Chondrocyte (in vitro differentiated cells): ENCODE measurements at regions not wholly inside any gene's neighbourhood (a gene's known extent, or its start where the extent isn't known, plus 50 kb on each side); places are given as distances from the start of the nearest gene placed in this dataset.
"Not testable (repeated sequence)": the region's sequence is repeated elsewhere in the genome, so short reads cannot be mapped to it uniquely, and the experiment has no call there.

ENCODE experiments used
- DNase-seq: peaks from one replicate; pipeline ENCODE4 v3.0.0; 2021; ENCODE audit warnings: mixed read lengths, low spot score
- H3K27ac Mint-ChIP-seq: one replicate; pipeline ENCODE4 v1.8.0; 2021; ENCODE audit warnings: mild to moderate bottlenecking, moderate library complexity, mixed read lengths; ENCODE audit not compliant: unreplicated experiment
- H3K27me3 Mint-ChIP-seq: 2 replicates; pipeline ENCODE4 v1.8.0; 2021; ENCODE audit warnings: low read depth, mixed read lengths
- H3K36me3 Mint-ChIP-seq: 2 replicates; pipeline ENCODE4 v1.8.0; 2021; ENCODE audit warnings: low read depth, mixed read lengths
- H3K4me1 Mint-ChIP-seq: 2 replicates; pipeline ENCODE4 v1.8.0; 2021; ENCODE audit warnings: low read depth, mild to moderate bottlenecking, mixed read lengths
- H3K4me3 Mint-ChIP-seq: one replicate; pipeline ENCODE4 v1.8.0; 2021; ENCODE audit warnings: mild to moderate bottlenecking, moderate library complexity, mixed read lengths; ENCODE audit not compliant: unreplicated experiment
- H3K9me3 Mint-ChIP-seq: 2 replicates; pipeline ENCODE4 v1.8.0; 2021; ENCODE audit warnings: low read depth, mixed read lengths
- TF ChIP-seq, protein P1 (sequence below): fragments of 200-600 bp; sonication (generic); IDR thresholded peaks from 2 replicates; pipeline ENCODE4 v1.5.0; 2021; ENCODE audit warnings: antibody characterized with exemption, mild to moderate bottlenecking, moderate library complexity

DNA sequence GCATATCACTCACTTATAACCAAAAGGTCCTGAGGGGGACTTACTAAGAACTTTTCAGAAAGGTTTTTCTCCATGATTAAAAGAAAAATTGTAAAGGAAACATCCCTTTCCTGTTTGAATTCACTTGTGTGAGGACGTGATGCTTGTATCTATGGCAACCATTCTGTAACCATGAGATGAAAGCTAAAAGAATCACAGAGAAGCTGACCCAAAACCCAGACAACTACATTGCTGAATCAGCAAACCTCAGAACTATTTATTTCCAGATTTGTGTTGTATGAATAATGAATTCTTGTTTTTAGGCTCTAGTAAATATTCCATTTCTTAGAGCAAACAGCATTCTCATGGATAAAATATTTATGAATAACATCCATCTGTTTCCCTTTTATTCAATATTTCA, 91.2 kb downstream of the RCHY1 start:
- no peak overlapping the region for H3K27ac Mint-ChIP-seq
- H3K4me3 Mint-ChIP-seq, result no peak overlapping the region
- no peaks in the 10 kb centered on the region for H3K4me1 Mint-ChIP-seq
- no peaks in the 10 kb centered on the region for H3K36me3 Mint-ChIP-seq
- peaks cover 6% of the 10 kb centered on the region for H3K9me3 Mint-ChIP-seq
- DNase-seq, result no peak
- peaks cover 2% of the 10 kb centered on the region for H3K27me3 Mint-ChIP-seq
- TF ChIP-seq, protein P1, sequence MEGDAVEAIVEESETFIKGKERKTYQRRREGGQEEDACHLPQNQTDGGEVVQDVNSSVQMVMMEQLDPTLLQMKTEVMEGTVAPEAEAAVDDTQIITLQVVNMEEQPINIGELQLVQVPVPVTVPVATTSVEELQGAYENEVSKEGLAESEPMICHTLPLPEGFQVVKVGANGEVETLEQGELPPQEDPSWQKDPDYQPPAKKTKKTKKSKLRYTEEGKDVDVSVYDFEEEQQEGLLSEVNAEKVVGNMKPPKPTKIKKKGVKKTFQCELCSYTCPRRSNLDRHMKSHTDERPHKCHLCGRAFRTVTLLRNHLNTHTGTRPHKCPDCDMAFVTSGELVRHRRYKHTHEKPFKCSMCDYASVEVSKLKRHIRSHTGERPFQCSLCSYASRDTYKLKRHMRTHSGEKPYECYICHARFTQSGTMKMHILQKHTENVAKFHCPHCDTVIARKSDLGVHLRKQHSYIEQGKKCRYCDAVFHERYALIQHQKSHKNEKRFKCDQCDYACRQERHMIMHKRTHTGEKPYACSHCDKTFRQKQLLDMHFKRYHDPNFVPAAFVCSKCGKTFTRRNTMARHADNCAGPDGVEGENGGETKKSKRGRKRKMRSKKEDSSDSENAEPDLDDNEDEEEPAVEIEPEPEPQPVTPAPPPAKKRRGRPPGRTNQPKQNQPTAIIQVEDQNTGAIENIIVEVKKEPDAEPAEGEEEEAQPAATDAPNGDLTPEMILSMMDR, result no peak

DNA sequence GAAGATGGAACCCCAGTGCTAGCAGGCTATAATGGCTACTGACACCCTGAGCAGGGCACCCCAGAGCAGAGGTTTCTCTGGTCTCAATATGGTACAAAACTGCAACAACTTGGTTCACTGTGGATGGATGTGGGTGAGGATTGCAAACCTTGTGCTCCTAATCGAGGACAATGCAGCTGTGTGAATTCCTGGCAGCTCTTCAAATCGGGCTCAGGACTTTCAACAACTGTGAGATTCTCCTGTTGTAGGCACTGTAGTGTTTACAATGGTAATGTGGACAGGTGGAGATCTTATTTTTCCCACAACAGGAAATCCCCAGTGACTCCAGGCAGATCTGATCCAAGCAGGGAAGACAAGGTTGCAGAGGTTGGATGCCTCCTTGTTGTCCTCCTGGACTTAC, 101.5 kb downstream of the RCHY1 start:
- TF ChIP-seq, protein P1, result no peak
- no peak overlapping the region for H3K27ac Mint-ChIP-seq
- peaks cover 17% of the 10 kb centered on the region for H3K27me3 Mint-ChIP-seq
- H3K9me3 Mint-ChIP-seq, result peaks cover 9% of the 10 kb centered on the region
- no peaks in the 10 kb centered on the region for H3K4me1 Mint-ChIP-seq
- DNase-seq, result no peak
- no peaks in the 10 kb centered on the region for H3K36me3 Mint-ChIP-seq
- no peak overlapping the region for H3K4me3 Mint-ChIP-seq

DNA sequence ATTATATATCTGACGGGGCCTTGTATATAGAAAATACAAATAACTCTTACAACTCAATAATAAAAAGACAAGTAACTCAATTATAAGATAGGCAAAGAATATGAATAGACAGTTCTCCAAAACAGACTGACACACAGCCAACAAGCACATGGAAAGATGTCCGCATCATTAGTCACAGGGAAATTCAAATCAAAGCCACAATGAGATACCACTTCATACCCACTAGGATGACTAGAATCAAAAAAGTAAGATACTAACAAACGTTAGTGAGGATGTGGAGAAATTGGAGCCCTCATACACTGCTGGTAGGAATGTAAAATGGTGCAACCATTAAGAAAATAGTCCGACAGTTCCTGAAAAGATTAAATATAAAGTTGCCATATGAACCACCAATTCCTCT, 115.7 kb downstream of the RCHY1 start:
- Mint-ChIP-seq H3K36me3 (no peaks in the 10 kb centered on the region), H3K27ac (no peak overlapping the region), H3K4me3 (no peak overlapping the region), H3K4me1 (no peaks in the 10 kb centered on the region), H3K27me3 (peaks cover 10% of the 10 kb centered on the region), H3K9me3 (peaks cover 3% of the 10 kb centered on the region)
- TF ChIP-seq, protein P1, result no peak
- no peak for DNase-seq

DNA sequence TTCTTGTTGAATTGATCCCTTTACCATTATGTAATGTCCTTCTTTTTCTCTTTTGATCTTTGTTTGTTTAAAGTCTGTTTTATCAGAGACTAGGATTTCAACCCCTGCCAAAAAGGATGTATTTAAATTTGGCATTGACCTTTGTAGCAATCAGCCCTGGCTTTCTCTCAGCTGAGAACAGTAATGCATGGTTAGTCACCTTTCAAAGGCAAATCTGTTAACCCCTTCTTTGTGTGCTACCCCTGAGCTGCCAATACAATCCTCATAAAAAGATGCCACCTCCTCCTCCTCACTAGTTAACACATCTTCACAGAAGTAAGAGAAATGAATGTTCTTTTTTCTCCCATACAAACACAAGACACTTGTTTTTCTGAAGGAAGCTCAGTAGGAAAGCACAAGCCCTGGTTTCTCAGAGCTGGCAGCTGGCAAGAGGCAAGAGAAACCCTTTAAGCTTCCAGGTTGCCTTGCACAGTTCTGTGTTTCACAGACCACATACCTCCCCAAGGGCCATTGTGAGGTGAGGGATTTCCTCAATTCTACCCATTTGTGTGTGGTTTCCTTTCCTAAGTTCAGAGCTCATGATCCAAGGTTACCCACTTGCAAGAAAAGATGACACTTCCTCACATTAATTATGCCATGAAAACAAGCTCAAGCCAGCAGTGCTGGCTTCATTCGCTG, 122.6 kb downstream of the RCHY1 start:
- H3K9me3 Mint-ChIP-seq, result no peaks in the 10 kb centered on the region
- DNase-seq, result no peak
- no peak overlapping the region for H3K27ac Mint-ChIP-seq
- H3K4me1 Mint-ChIP-seq, result no peaks in the 10 kb centered on the region
- TF ChIP-seq, protein P1, result no peak
- H3K27me3 Mint-ChIP-seq, result peaks cover 13% of the 10 kb centered on the region
- no peak overlapping the region for H3K4me3 Mint-ChIP-seq
- no peaks in the 10 kb centered on the region for H3K36me3 Mint-ChIP-seq

DNA sequence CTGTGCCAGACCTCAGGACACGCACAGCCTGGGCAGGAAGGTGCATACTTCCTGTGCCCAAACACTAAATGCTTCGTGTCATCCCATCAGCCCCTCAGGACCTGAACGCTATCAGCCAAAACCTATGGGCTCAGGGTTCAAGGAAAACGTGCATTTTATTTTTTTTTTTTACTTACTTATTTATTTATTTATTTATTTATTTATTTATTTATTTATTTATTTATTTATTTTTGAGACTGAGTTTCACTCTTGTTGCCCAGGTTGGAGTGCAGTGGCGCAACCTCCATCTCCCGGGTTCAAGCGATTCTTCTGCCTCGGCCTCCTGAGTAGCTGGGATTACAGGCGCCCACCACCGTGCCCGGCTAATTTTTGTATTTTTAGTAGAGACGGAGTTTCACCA, 127.8 kb downstream of the RCHY1 start:
- DNase-seq, H3K27ac Mint-ChIP-seq, H3K9me3 Mint-ChIP-seq, H3K4me1 Mint-ChIP-seq, H3K4me3 Mint-ChIP-seq, H3K36me3 Mint-ChIP-seq, H3K27me3 Mint-ChIP-seq: not testable (repeated sequence)

DNA sequence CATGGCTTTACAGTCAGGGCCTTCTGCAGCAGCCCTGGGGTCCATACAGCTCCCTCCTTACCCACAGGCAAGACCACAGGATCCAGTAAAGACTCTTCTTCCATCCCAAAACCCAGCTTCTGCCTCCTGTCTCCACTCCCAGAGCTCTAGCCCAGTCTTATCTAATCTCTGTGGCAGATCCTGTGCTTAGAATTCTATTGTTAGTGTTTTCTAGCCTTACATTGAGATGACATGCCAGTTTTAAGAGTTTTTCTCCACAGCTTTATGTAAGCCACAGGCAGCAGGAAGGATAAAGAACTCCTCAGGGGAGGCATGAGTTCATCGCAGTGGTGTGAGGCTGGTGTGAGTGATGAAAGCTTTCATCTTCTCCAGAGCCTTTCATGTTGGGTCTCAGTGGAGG, 129.1 kb downstream of the RCHY1 start:
- Mint-ChIP-seq H3K9me3 (peaks cover 15% of the 10 kb centered on the region), H3K27ac (no peak overlapping the region), H3K36me3 (no peaks in the 10 kb centered on the region), H3K4me1 (no peaks in the 10 kb centered on the region), H3K27me3 (peaks cover 3% of the 10 kb centered on the region), H3K4me3 (no peak overlapping the region)
- DNase-seq, result no peak
- TF ChIP-seq, protein P1, result no peak
